ENCODE measurements at regions not wholly inside any gene's neighbourhood (a gene's known extent, or its start where the extent isn't known, plus 50 kb on each side); places are given as distances from the start of the nearest gene placed in this dataset.
"Not testable (repeated sequence)": the region's sequence is repeated elsewhere in the genome, so short reads cannot be mapped to it uniquely, and the experiment has no call there.

GRCh38 chr19:5260381-5260967, 80.1 kb downstream of the PTPRS start:
- DNase-seq: no peak
- intact Hi-C loops (cut with DNase I): no loop called here

GRCh38 chr19:5259750-5260149, 80.9 kb downstream of the PTPRS start:
- no peak for DNase-seq
- intact Hi-C loops (cut with DNase I): no loop called here

GRCh38 chr19:5257155-5258045, 83.2 kb downstream of the PTPRS start:
- intact Hi-C loops (cut with DNase I): no loop called here
- peak in 3 of 10 donors; percentile 22 to 78 (median 64) for DNase-seq

- peak in 4 of 10 donors; percentile 49 to 79 (median 68) for DNase-seq
- intact Hi-C loops (cut with DNase I): no loop called here
Measured at GRCh38 chr19:5255602-5256231, 84.9 kb downstream of the PTPRS start.

GRCh38 chr19:5254944-5255343, 85.7 kb downstream of the PTPRS start:
- intact Hi-C loops (cut with DNase I): no loop called here
- peak in 2 of 10 donors; percentile 2 to 45 for DNase-seq

- intact Hi-C loops (cut with DNase I): no loop called here
- peak in 2 of 10 donors; percentile 17 to 18 for DNase-seq
Measured at GRCh38 chr19:5254543-5254942, 86.1 kb downstream of the PTPRS start.

- intact Hi-C loops (cut with DNase I): no loop called here
- peak in 2 of 10 donors; percentile 9 to 29 for DNase-seq
Measured at GRCh38 chr19:5253406-5254110, 87.1 kb downstream of the PTPRS start.

GRCh38 chr19:5251096-5252065, 89.2 kb downstream of the PTPRS start:
- intact Hi-C loops (cut with DNase I): no loop called here
- DNase-seq: peak in 3 of 10 donors; percentile 46 to 65 (median 55)

- DNase-seq: peak; percentile 48 to 95 (median 68)
- intact Hi-C loops (cut with DNase I): no loop called here
Measured at GRCh38 chr19:5250127-5250659, 90.4 kb downstream of the PTPRS start.

- DNase-seq: peak in 1 of 10 donors; percentile 4
- intact Hi-C loops (cut with DNase I): no loop called here
Measured at GRCh38 chr19:5249526-5249925, 91.1 kb downstream of the PTPRS start.

GRCh38 chr19:5247957-5248705, 92.5 kb downstream of the PTPRS start:
- intact Hi-C loops (cut with DNase I): no loop called here
- peak in 3 of 10 donors; percentile 20 to 84 (median 71) for DNase-seq

GRCh38 chr19:5246554-5247155, 94.0 kb downstream of the PTPRS start:
- peak in 3 of 10 donors; percentile 35 to 58 (median 54) for DNase-seq
- intact Hi-C loops (cut with DNase I): no loop called here

GRCh38 chr19:5245631-5246553, 94.7 kb downstream of the PTPRS start:
- peak in 3 of 10 donors; percentile 47 to 72 (median 70) for DNase-seq
- intact Hi-C loops (cut with DNase I): no loop called here

GRCh38 chr19:5244351-5244750, 96.3 kb downstream of the PTPRS start:
- intact Hi-C loops (cut with DNase I): no loop called here
- DNase-seq: peak in 3 of 10 donors; percentile 7 to 68 (median 31)

- intact Hi-C loops (cut with DNase I): no loop called here
- peak in 3 of 10 donors; percentile 65 to 82 (median 78) for DNase-seq
Measured at GRCh38 chr19:5243878-5244277, 96.7 kb downstream of the PTPRS start.

- intact Hi-C loops (cut with DNase I): not testable (repeated sequence)
Measured at GRCh38 chr19:5241896-5242295, 98.7 kb downstream of the PTPRS start.

GRCh38 chr19:5240011-5240410, 100.6 kb downstream of the PTPRS start:
- DNase-seq: peak in 3 of 10 donors; percentile 49 to 73 (median 61)
- intact Hi-C loops (cut with DNase I): no loop called here

More at GRCh38 chr19:5241896-5242295, 98.7 kb downstream of the PTPRS start:
- DNase-seq: peak in 3 of 10 donors; percentile 12 to 61 (median 12)

Measured in posterior cingulate gyrus (tissue), 11 donors.